MM.1S (cell line): ENCODE measurements at regions not wholly inside any gene's neighbourhood (a gene's known extent, or its start where the extent isn't known, plus 50 kb on each side); places are given as distances from the start of the nearest gene placed in this dataset.

ENCODE experiments used
- CTCF ChIP-seq: fragments of 300-600 bp; sonication (generic); IDR thresholded peaks from 2 replicates; pipeline ENCODE4 v1.5.1; 2016; ENCODE audit warnings: antibody characterized with exemption, low read length, mixed read lengths
- EZH2 ChIP-seq: fragments of 300-600 bp; sonication (generic); optimal IDR thresholded peaks from 2 replicates; pipeline ENCODE3; 2017; ENCODE audit warnings: low read depth, mild to moderate bottlenecking, antibody characterized with exemption, low read length, mixed read lengths
- EZH2phosphoT487 ChIP-seq: fragments of 300-600 bp; sonication (generic); IDR thresholded peaks from 2 replicates; pipeline ENCODE4 v1.6.1; 2018; ENCODE audit warnings: antibody characterized with exemption, low read length

- TF ChIP-seq CTCF (no peak), EZH2phosphoT487 (no peak), EZH2 (no peak)
Measured at GRCh38 chrX:25295466-25295865, 279.7 kb upstream of the ARX start.
